ENCODE measurements at regions not wholly inside any gene's neighbourhood (a gene's known extent, or its start where the extent isn't known, plus 50 kb on each side); places are given as distances from the start of the nearest gene placed in this dataset.

GRCh38 chr17:77753246-77753645, 205.3 kb upstream of the TNRC6C start:
- no peak for DNase-seq (ENCODE audit: low read depth)
- TF ChIP-seq, protein P1, sequence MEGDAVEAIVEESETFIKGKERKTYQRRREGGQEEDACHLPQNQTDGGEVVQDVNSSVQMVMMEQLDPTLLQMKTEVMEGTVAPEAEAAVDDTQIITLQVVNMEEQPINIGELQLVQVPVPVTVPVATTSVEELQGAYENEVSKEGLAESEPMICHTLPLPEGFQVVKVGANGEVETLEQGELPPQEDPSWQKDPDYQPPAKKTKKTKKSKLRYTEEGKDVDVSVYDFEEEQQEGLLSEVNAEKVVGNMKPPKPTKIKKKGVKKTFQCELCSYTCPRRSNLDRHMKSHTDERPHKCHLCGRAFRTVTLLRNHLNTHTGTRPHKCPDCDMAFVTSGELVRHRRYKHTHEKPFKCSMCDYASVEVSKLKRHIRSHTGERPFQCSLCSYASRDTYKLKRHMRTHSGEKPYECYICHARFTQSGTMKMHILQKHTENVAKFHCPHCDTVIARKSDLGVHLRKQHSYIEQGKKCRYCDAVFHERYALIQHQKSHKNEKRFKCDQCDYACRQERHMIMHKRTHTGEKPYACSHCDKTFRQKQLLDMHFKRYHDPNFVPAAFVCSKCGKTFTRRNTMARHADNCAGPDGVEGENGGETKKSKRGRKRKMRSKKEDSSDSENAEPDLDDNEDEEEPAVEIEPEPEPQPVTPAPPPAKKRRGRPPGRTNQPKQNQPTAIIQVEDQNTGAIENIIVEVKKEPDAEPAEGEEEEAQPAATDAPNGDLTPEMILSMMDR (conservative IDR thresholded peaks at IDR 0.05; ENCODE audit: low read depth, low read length) = no peak

GRCh38 chr17:77753691-77754245, 204.7 kb upstream of the TNRC6C start:
- DNase-seq (ENCODE audit: low read depth) = no peak
- no peak overlapping the region for H3K4me3 ChIP-seq (ENCODE audit: low read depth, low read length)
- TF ChIP-seq, protein P1 (conservative IDR thresholded peaks at IDR 0.05; ENCODE audit: low read depth, low read length) = no peak

More at GRCh38 chr17:77753246-77753645, 205.3 kb upstream of the TNRC6C start:
- no peak overlapping the region for H3K4me3 ChIP-seq (ENCODE audit: low read depth, low read length)

DNA sequence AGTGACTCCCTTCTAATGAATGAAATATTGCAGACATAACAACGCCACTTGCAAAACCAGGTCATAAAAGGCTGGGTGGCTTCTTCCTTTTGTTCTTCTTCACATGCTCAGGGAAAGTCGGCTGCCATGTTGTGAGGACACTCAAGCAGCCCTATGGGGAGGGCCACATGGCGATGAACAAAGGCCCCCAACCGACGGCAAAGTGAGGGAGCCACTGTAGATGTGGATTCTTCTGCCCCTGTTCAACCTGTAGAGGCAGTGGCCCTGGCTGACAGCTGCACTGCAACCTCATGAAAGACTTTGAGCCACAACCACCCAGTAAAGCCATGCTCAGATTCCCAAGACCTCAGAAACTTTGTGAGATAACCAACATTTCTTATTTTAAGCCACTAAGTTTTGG, 203.5 kb upstream of the TNRC6C start:
- TF ChIP-seq, protein P1 (conservative IDR thresholded peaks at IDR 0.05; ENCODE audit: low read depth, low read length) = no peak
- no peak for DNase-seq (ENCODE audit: low read depth)
- H3K4me3 ChIP-seq (ENCODE audit: low read depth, low read length) = no peak overlapping the region

- no peak overlapping the region for H3K4me3 ChIP-seq (ENCODE audit: low read depth, low read length)
- TF ChIP-seq, protein P1 (conservative IDR thresholded peaks at IDR 0.05; ENCODE audit: low read depth, low read length) = no peak
- no peak for DNase-seq (ENCODE audit: low read depth)
Measured at GRCh38 chr17:77755410-77755963, 203.0 kb upstream of the TNRC6C start.

- no peak for DNase-seq (ENCODE audit: low read depth)
- TF ChIP-seq, protein P1 (conservative IDR thresholded peaks at IDR 0.05; ENCODE audit: low read depth, low read length) = no peak
Measured at GRCh38 chr17:77756028-77756427, 202.5 kb upstream of the TNRC6C start.

DNA sequence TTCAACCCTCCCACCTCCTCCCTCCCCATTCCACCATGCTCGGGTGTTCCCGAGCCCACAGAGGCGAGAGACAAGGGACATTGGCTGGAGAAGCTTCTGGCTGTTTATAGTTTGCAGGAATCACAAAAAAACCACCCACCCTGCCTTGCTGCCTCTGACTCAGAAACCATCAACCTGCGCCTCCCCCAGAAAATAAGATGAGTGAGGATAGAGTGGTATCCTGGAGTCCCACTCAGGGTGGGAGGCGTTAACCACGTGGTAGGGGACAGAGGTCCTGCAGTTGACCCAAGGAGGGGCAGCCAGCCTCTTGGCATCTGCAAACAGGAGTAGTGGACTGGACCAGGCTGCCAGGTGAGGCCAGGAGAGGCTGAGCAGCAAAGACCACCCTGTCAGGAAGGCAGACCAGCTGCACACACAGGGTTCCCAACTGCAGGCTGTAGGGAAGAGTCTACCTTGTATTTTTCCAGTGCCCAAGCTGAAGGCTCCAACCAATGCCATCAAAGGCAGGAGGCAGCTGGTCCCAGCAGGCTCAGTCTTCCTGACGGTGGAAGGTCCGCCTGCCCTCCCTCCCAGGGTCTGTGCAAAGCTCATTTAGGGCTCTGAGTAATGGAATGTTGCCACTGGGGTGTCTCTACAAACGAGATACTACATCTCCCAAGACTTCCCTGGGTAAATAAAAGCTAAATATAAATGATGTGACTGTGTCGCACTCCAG, 201.5 kb upstream of the TNRC6C start:
- no peak for DNase-seq (ENCODE audit: low read depth)
- no peak overlapping the region for H3K4me3 ChIP-seq (ENCODE audit: low read depth, low read length)
- TF ChIP-seq, protein P1 (conservative IDR thresholded peaks at IDR 0.05; ENCODE audit: low read depth, low read length) = no peak

More at GRCh38 chr17:77756028-77756427, 202.5 kb upstream of the TNRC6C start:
- no peak overlapping the region for H3K4me3 ChIP-seq (ENCODE audit: low read depth, low read length)
